ENCODE measurements at regions not wholly inside any gene's neighbourhood (a gene's known extent, or its start where the extent isn't known, plus 50 kb on each side); places are given as distances from the start of the nearest gene placed in this dataset.
"Not testable (repeated sequence)": the region's sequence is repeated elsewhere in the genome, so short reads cannot be mapped to it uniquely, and the experiment has no call there.

DNA sequence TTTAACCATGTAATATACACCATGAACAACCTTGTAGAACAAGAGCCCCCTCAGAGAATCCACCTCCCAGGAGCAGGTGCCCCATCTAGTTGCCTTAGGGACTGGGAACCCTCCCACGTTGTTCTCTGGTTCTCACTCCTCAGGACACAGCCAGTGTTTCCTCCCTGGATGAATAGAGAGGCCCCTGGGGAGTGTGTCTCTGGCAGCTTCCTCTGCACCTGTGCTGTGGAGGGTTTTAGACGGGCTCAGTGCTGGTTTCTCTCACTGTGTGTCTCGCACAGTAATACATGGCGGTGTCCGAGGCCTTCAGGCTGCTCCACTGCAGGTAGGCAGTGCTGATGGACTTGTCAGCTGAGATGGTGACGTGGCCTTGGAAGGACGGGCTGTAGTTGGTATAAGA, 581.3 kb downstream of the TMEM121 start:
- DNase-seq, result peak; percentile 48

DNA sequence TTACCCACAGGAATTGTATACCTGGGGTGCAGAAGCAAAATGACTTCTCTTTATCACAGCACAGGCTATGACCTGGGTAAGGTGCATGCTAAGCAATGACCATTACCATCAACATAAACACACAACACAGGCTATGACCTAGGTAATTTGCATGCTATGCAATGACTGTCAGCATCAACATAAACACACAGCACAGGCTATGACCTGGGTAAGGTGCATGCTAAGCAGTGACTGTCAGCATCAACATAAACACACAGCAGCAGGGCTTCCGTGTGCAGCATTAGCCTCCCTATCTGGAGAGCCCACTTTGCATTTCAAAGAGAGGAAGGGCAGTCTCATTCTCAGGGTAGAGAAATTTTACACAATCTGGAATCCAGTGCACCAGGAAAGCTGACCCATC, 583.0 kb downstream of the TMEM121 start:
- DNase-seq, result no peak

GRCh38 chr14:106115401-106115800, 589.0 kb downstream of the TMEM121 start:
- DNase-seq, result no peak

- not testable (repeated sequence) for DNase-seq
These were observed 590.1 kb downstream of the TMEM121 start for GRCh38 chr14:106116339-106116930.

DNA sequence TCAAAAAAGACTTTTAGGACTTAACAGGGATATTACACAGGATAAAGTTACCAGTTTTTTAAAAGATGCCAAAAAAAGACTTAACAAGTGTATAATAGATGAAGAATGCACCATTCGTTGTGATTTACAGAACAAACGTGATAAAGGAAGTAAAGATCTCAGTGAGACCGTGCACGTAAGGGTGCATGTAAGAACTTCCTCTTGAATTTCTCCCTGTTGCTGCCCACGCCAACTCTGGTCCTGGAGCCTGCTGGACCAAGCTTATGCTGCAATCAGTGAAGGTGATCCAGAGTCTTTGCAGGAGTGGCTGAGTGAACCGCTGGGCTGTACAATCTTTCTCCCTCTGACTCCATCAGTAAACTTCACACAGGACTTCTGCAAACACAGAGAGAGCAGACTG, 593.7 kb downstream of the TMEM121 start:
- DNase-seq, result no peak

- DNase-seq, result no peak
These were observed 602.9 kb downstream of the TMEM121 start for GRCh38 chr14:106129274-106129673.

DNA sequence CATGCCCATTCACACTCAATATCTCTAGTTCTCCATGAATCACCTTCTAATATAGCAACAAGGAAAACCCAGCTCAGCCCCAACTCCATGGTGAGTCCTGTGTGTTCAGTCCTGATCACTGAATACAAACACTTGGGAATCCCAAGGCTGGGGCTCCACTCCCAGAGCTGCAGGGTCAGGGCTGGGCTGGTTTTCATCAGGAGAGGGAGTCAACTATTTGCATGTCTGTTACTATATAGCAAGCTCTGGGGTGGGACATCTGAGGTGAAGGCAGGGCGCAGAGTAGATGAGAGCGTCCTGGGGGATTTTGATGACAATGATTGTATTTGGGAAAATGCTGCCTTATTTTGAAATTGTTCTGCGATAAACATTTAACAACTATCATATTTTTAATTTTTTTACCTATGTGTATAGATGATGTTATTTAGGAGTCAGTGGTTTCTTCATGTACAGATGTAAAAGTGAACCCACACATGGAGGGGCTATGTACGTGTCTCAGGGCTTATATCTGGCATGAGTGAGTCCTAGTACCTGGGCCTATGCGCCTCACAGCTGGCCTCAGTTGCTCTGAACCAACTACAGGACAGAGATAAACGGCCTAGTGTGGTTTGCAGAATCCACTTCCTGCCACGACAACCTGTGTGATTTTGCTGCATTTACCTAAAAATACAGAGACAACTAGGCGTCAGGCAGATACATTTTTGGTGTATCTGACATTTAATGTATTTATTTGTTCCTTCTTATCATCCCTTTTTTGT, 603.7 kb downstream of the TMEM121 start:
- not testable (repeated sequence) for DNase-seq

DNA sequence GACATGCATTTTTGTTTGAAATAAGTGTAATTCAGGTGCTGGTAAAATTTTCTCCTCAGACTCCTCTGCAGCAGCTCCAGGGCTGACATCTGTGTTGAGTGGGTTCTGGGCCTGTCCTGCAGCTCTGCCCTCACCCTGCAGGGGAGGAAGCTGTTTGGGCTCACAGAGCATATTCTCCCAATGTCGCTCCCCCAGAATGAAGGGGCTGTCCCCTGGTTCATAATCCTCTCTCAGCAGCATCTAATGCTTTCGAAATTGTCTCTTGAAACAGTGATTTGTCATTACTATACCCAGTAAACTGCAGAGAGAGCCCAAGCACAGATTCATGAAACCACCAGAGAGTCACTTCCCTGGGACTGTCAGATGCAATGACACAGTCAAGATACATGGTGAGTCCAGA, 606.7 kb downstream of the TMEM121 start:
- DNase-seq, result not testable (repeated sequence)

- no peak for DNase-seq
These were observed 608.5 kb downstream of the TMEM121 start for GRCh38 chr14:106134886-106135285.

DNA sequence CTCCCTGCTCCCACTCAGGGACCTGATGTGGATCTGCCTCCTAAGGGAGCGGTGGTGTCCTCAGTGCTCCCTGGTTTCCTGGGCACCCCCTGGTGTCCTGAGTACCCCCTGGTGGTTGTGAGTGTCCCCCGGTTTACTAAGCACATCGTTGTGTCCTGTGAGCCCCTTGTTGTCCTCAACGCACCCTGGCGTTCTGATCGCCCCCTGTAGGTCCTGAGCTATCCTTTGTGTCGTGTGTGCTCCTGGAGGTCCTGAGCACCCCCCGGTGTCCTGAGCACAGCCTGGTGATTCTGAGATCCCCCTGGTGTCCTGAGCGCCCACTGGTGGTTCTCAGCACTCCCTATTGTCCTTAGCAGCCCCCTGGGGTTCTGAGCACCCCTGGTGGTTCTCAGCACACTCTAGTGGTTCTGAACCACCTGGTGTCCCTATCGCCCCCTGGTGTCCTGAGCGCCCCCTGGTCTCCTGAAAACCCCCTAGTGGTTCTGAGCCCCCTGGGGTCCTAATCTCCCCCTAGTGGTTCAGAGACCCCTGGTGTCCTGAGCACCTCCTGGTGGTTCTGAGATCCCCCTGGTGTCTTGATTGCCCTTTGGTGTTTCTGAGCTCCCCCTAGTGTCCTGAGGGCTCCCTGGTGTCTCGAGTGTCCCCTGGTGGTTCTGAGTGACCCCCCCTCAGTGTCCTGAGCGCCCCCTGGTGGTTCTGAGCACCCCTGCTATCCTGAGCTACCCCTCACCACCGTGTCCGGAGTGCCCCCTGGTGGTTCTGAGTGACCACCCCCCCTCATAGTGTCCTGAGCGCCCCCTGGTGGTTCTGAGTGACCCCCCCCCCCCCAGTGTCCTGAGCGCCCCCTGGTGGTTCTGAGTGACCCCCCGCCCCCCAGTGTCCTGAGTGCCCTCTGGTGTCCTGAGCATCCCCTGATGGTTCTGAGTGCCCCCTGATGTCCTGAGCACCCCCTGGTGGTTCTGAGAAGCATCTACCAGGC, 615.1 kb downstream of the TMEM121 start:
- DNase-seq, result no peak

DNA sequence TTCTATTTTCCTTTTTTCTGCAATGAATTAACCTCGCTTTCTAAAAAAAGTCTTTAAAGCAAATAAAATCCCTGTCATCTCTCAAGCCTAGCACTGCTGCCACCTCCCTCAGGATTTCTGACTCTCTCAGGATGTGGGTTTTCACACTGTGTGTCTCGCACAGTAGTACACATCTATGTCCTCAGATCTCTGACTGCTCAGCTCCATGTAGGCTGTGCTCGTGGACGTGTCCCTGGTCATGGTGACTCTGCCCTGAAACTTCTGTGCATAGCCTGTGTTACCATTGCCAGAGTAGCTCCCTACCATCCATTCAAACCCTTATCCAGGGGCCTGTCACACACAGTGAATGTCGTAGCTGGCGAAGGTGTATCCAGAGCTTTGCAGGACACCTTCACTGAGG, 619.3 kb downstream of the TMEM121 start:
- not testable (repeated sequence) for DNase-seq

DNA sequence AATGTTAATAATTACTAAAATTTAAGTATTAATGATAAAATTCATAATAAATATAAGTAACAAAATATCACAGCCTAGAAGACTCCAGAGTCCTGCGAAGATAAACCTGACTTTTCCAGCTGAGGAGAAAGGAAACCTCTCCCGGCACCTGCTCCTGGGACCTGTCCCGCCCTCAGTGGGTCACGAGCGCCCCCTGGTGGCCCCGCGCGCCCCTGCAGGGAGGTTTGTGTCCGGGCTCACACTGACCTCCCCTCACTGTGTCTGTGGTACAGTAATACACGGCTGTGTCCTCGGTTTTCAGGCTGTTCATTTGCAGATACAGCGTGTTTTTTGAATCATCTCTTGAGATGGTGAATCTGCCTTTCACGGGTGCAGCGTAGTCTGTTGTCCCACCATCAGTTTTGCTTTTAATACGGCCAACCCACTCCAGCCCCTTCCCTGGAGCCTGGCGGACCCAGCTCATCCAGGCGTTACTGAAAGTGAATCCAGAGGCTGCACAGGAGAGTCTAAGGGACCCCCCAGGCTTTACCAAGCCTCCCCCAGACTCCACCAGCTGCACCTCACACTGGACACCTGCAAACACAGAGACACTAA, 627.1 kb downstream of the TMEM121 start:
- peak; percentile 0 for DNase-seq

GRCh38 chr14:106163316-106163715, 636.9 kb downstream of the TMEM121 start:
- DNase-seq, result no peak

GRCh38 chr14:106163812-106164211, 637.4 kb downstream of the TMEM121 start:
- not testable (repeated sequence) for DNase-seq

- DNase-seq, result no peak
These were observed 639.8 kb downstream of the TMEM121 start for GRCh38 chr14:106166232-106166631.

GRCh38 chr14:106166650-106167204, 640.3 kb downstream of the TMEM121 start:
- DNase-seq, result no peak

- not testable (repeated sequence) for DNase-seq
These were observed 643.8 kb downstream of the TMEM121 start for GRCh38 chr14:106170163-106170658.

DNA sequence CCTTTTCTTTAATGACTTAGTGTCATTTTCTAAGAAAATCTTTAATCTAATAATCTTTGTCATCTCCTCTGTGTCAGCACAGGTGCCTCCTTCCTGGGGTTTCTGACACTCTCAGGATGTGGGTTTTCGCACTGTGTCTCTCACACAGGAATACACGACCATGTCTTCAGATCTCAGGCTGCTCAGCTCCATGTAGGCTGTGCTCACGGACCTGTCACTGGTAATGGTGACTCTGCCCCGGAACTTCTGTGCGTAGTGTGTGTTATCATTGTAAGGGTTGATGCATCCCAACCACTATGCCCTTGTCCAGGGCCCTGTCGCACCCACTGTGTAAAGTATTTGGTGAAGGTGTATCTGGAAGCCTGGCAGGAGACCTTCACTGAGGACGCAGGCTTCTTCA, 647.8 kb downstream of the TMEM121 start:
- no peak for DNase-seq

- not testable (repeated sequence) for DNase-seq
These were observed 651.2 kb downstream of the TMEM121 start for GRCh38 chr14:106177266-106178246.

- no peak for DNase-seq
These were observed 653.4 kb downstream of the TMEM121 start for GRCh38 chr14:106179761-106180160.

DNA sequence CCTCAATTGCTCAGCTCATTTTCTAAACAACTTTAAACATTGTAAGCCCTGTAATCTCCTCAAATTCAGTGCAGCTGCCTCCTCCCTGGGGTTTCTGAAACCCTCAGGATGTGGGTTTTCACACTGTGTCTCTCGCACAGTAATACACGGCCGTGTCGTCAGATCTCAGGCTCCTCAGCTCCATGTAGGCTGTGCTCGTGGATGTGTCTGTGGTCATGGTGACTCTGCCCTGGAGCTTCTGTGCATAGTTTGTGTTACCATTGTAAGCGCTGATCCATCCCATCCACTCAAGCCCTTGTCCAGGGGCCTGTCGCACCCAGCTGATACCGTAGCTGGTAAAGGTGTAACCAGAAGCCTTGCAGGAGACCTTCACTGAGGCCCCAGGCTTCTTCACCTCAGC, 658.4 kb downstream of the TMEM121 start:
- DNase-seq, result not testable (repeated sequence)
